GM21423 (cell line): ENCODE measurements at regions not wholly inside any gene's neighbourhood (a gene's known extent, or its start where the extent isn't known, plus 50 kb on each side); places are given as distances from the start of the nearest gene placed in this dataset.

ENCODE experiments used
- ATAC-seq: cut with Tn5 transposase; IDR thresholded peaks from one replicate; pipeline ENCODE4 v1.9.1; 2021; ENCODE audit warnings: mild to moderate bottlenecking, moderate library complexity; ENCODE audit not compliant: unreplicated experiment

DNA sequence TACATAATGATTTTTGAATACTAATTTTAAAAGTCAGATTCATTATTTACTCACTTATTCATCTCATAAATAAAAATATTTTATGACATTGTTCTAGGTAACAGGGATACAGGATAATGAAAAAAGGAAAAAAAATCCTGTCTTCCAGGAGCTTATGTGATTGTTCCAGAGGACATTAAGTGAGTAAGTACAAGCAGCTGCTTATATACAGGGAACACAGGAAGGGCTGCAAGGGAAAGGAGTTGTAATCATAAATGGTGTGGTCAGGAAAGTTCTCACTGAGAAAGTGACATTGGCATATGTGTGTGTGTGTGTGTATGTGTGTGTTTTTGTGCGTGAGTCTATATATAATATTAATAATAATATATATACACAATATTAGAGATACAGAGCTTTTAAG lies 121.8 kb downstream of the HAO1 start:
- ATAC-seq, result no peak

DNA sequence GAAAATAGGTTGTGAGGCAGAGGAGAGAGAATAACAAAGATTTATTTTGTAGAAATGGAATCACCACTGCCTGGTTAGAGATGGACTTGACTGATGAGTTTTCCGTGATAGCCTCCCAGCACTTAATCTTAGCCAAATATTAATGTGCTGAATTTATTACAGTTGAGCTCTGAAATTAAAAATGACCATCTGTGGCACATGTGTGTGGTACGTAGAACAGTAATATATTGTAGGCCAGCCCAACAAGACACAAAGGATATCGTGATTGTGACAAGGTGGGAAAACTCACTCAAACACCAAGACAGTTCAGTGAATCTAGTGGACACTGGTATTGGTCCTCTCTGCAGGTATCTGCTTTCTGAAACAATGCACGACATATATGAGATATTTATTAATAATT lies 119.4 kb downstream of the HAO1 start:
- no peak for ATAC-seq

DNA sequence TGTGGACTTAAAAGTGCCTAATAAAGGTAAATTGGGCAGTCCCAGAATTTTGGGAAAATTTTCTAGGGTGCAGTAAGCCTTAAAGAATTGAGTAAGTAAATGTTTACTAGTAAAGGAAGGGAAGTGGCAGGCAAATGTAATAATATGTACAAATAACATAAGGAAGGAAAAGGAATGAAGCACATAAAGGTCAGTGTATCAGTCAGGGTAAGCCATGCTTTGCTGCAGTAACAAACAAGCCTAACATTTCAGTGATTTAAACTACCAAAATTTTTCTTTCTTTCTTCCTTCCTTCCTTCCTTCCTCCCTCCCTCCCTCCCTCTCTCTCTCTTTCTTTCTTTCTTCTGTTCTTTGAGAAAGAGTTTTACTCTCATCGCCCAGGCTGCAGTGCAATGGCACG lies 117.5 kb downstream of the HAO1 start:
- no peak for ATAC-seq

DNA sequence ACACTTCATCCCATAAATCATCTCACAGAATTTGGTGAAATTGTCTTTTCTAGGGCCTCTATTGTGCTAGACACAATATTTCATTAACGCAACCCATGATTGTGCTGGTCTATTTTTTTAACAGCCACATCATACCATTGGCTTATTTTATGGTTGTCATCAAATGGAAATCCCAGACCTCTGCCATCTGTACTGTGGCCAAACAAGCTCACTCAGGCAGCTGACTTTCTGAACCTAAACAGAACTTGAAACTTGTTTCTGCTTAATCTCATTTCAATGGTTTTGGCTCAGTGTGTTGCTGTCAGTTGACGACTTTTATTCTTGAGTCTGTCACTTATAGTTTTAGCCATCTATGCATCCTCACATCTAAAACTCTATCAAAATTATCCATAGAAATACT lies 111.8 kb downstream of the HAO1 start:
- ATAC-seq, result no peak

DNA sequence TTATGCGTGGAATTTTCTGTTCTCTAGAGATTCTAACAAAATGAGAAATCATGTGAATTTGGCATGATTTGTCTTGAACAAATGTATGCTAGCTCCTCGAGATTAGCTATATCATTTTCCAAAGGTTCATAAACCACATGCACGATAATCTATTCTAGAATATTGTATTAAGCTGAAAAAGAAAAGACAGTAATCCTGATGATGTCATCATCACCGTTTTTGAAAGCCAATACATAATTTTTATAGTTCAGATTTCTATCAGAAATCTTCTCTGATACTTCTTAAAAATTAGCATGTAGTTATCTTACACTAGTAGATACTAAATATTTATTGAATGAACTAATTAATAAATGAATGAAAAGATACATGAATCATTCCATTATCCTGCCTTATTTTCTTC lies 111.2 kb downstream of the HAO1 start:
- ATAC-seq, result no peak

DNA sequence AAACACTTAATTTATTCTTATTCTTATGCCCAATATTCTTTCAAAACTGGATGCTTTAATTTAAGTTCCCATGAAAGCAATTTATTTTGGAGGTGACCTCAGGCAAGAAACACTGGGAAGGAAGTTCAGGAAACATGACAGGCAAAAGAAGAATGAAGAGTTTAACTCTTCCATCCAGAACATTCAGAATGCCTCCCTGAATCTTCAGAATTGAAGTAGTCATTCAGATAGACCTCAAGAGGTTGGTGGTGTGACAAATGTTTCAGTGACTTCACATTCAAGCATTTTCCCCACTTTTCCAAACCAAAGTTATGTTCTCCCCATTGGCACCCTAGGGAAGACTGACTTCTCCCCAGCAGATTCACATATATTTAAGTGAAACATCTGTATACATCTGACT lies 110.5 kb downstream of the HAO1 start:
- no peak for ATAC-seq
